OCI-LY1 (cell line): ENCODE measurements at regions not wholly inside any gene's neighbourhood (a gene's known extent, or its start where the extent isn't known, plus 50 kb on each side); places are given as distances from the start of the nearest gene placed in this dataset.

Experiments
- H2AFZ ChIP-seq: fragments of 200-600 bp; sonication (generic), shearing (Covaris generic); 2 replicates; pipeline ENCODE4 v1.6.0; 2014; ENCODE audit warnings: antibody characterized with exemption, mild to moderate bottlenecking, low read length
- H3F3A ChIP-seq: fragments of 200-600 bp; sonication (generic), shearing (Covaris generic); 2 replicates; pipeline ENCODE4 v1.6.0; 2014; ENCODE audit warnings: mild to moderate bottlenecking, antibody characterized with exemption, low read length, moderate library complexity; ENCODE audit not compliant: insufficient read depth
- H3K27ac ChIP-seq: fragments of 200-600 bp; sonication (generic); 2 replicates; pipeline ENCODE4 v1.5.1; 2014; ENCODE audit warnings: low read length, mixed run types, mild to moderate bottlenecking, low read depth; ENCODE audit not compliant: poor library complexity, severe bottlenecking
- H3K27me3 ChIP-seq: fragments of 200-600 bp; sonication (generic); 2 replicates; pipeline ENCODE4 v1.6.0; 2014; ENCODE audit warnings: antibody characterized with exemption, mild to moderate bottlenecking, low read length, moderate library complexity; ENCODE audit not compliant: insufficient read depth
- H3K36me3 ChIP-seq: fragments of 200-600 bp; sonication (generic); 2 replicates; pipeline ENCODE4 v1.6.1; 2014; ENCODE audit warnings: mild to moderate bottlenecking, antibody characterized with exemption, low read length, moderate library complexity, mixed read lengths; ENCODE audit not compliant: insufficient read depth
- H3K4me1 ChIP-seq: fragments of 200-600 bp; sonication (generic); 2 replicates; pipeline ENCODE4 v1.5.1; 2014; ENCODE audit warnings: mild to moderate bottlenecking, low read length, moderate library complexity; ENCODE audit not compliant: insufficient read depth, severe bottlenecking
- H3K4me2 ChIP-seq: fragments of 200-600 bp; sonication (generic), shearing (Covaris generic); 2 replicates; pipeline ENCODE4 v1.6.1; 2014; ENCODE audit warnings: low read length
- H3K4me3 ChIP-seq: fragments of 200-600 bp; sonication (generic); 2 replicates; pipeline ENCODE4 v1.5.1; 2014; ENCODE audit warnings: low read length, low read depth, mild to moderate bottlenecking, mixed read lengths; ENCODE audit not compliant: poor library complexity, severe bottlenecking
- H3K79me2 ChIP-seq: fragments of 200-600 bp; shearing (Covaris generic); 2 replicates; pipeline ENCODE4 v1.6.1; 2016; ENCODE audit warnings: mixed run types, low read length, mixed read lengths; ENCODE audit not compliant: insufficient read depth
- H3K9ac ChIP-seq: fragments of 200-600 bp; sonication (generic), shearing (Covaris generic); 2 replicates; pipeline ENCODE4 v1.6.1; 2014; ENCODE audit warnings: mild to moderate bottlenecking, low read length, mixed read lengths
- H3K9me2 ChIP-seq: fragments of 200-600 bp; sonication (generic), shearing (Covaris generic); 2 replicates; pipeline ENCODE4 v1.6.1; 2014; ENCODE audit warnings: low read depth, mild to moderate bottlenecking, low read length, mixed read lengths
- H3K9me3 ChIP-seq: fragments of 200-600 bp; shearing (Covaris generic); 2 replicates; pipeline ENCODE4 v1.6.1; 2014; ENCODE audit warnings: low read length, mixed read lengths
- H4K20me1 ChIP-seq: fragments of 200-600 bp; sonication (generic), shearing (Covaris generic); 2 replicates; pipeline ENCODE4 v1.6.0; 2016; ENCODE audit warnings: mild to moderate bottlenecking, low read length; ENCODE audit not compliant: insufficient read depth
- CTCF ChIP-seq: fragments of 200-600 bp; sonication (generic), shearing (Covaris generic); IDR thresholded peaks from 2 replicates; pipeline ENCODE4 v1.5.1; 2017; ENCODE audit warnings: mild to moderate bottlenecking, antibody characterized with exemption, low read length, moderate library complexity, mixed read lengths
- EZH2 ChIP-seq: fragments of 200-600 bp; sonication (generic), shearing (Covaris generic); IDR thresholded peaks from 2 replicates; pipeline ENCODE4 v1.8.0; 2017; ENCODE audit warnings: borderline replicate concordance, mixed run types, mild to moderate bottlenecking, antibody characterized with exemption, low read length, moderate library complexity, mixed read lengths

- Histone ChIP-seq H3K79me2 (no peaks in the 10 kb centered on the region), H3K4me3 (no peak overlapping the region), H4K20me1 (no peaks in the 10 kb centered on the region), H3K27me3 (no peaks in the 10 kb centered on the region), H3K4me1 (no peaks in the 10 kb centered on the region), H2AFZ (no peak overlapping the region), H3K9me3 (no peaks in the 10 kb centered on the region), H3K36me3 (no peaks in the 10 kb centered on the region), H3K9me2 (no peaks in the 10 kb centered on the region), H3K4me2 (no peak overlapping the region), H3K9ac (no peak overlapping the region), H3K27ac (no peak overlapping the region), H3F3A (no peaks in the 10 kb centered on the region)
- TF ChIP-seq CTCF (no peak), EZH2 (no peak)
Observed at GRCh38 chr14:51546603-51547258, 105.0 kb upstream of the FRMD6 start.

DNA sequence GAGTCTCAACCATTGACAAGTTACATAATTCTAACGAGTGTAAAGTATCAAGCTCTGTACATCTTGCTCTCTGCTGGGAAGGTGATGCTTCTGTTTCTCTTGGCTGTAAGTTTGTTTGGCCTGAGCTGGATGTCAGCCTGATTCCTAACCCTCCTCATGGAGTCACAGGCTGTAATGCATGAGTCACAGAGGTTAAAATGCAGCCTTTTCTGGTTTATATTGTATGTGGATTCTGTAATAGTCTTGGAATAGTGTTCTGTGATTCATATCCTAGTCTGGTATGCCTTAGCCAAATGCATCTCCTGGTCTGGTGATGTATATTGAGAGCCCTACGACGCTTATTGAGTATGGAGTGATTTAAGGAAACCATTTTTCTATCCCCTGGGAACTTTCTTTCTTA, 104.5 kb upstream of the FRMD6 start:
- H3K27me3 ChIP-seq: no peaks in the 10 kb centered on the region
- no peak overlapping the region for H2AFZ ChIP-seq
- H3K27ac ChIP-seq: no peak overlapping the region
- H3K4me1 ChIP-seq: no peaks in the 10 kb centered on the region
- TF ChIP-seq CTCF (no peak), EZH2 (no peak)
- H3K4me3 ChIP-seq: no peak overlapping the region
- H3K9me3 ChIP-seq: no peaks in the 10 kb centered on the region
- H4K20me1 ChIP-seq: no peaks in the 10 kb centered on the region
- no peaks in the 10 kb centered on the region for H3F3A ChIP-seq
- no peaks in the 10 kb centered on the region for H3K9me2 ChIP-seq
- no peak overlapping the region for H3K9ac ChIP-seq
- H3K4me2 ChIP-seq: no peak overlapping the region
- H3K79me2 ChIP-seq: no peaks in the 10 kb centered on the region
- no peaks in the 10 kb centered on the region for H3K36me3 ChIP-seq

DNA sequence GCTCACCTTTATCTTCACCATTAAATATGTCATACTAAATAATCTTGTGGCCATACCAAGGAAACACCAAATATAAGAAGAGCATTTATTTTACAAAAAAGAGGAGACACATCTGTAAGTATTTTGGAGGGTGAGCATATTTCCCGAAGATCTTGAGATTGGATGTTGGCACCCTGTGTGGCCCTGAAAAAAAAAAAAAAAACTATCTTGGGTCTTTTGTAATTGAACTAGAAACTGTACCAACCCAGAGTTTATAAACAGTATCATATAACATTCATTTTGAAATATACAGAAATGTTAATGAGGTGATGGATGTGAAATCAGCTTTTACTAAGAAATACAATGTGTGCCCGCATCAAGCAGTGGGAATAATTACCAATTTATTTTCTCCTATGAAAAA, 104.0 kb upstream of the FRMD6 start:
- no peaks in the 10 kb centered on the region for H3K4me1 ChIP-seq
- no peaks in the 10 kb centered on the region for H3K79me2 ChIP-seq
- H3F3A ChIP-seq: no peaks in the 10 kb centered on the region
- H3K4me3 ChIP-seq: no peak overlapping the region
- no peak overlapping the region for H3K27ac ChIP-seq
- H3K9me2 ChIP-seq: no peaks in the 10 kb centered on the region
- H2AFZ ChIP-seq: no peak overlapping the region
- TF ChIP-seq EZH2 (no peak), CTCF (no peak)
- H3K9ac ChIP-seq: no peak overlapping the region
- no peaks in the 10 kb centered on the region for H3K27me3 ChIP-seq
- no peak overlapping the region for H3K4me2 ChIP-seq
- no peaks in the 10 kb centered on the region for H3K9me3 ChIP-seq
- no peaks in the 10 kb centered on the region for H3K36me3 ChIP-seq
- no peaks in the 10 kb centered on the region for H4K20me1 ChIP-seq
